ENCODE measurements at regions not wholly inside any gene's neighbourhood (a gene's known extent, or its start where the extent isn't known, plus 50 kb on each side); places are given as distances from the start of the nearest gene placed in this dataset.

DNA sequence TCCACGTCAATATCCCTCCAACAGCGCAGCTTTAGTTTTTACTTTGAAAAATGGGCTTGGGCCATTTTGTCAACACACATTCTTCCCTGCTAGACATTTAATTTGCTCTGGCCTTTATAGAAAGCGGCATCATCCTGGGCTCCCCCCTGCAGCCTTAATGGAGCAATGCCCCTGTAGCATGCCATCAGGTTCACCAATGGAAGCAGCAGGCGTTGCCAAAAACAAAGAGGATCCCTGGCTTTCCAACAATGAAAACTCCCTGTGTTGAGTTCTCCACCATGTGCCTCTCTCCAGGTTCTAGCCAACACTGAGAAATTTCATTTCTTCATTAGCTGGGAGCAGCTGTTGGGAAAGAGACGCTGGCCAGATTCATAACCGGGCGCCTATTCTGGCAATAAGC is 139.5 kb downstream of the ZNF622 start:
- TF ChIP-seq, protein P1, sequence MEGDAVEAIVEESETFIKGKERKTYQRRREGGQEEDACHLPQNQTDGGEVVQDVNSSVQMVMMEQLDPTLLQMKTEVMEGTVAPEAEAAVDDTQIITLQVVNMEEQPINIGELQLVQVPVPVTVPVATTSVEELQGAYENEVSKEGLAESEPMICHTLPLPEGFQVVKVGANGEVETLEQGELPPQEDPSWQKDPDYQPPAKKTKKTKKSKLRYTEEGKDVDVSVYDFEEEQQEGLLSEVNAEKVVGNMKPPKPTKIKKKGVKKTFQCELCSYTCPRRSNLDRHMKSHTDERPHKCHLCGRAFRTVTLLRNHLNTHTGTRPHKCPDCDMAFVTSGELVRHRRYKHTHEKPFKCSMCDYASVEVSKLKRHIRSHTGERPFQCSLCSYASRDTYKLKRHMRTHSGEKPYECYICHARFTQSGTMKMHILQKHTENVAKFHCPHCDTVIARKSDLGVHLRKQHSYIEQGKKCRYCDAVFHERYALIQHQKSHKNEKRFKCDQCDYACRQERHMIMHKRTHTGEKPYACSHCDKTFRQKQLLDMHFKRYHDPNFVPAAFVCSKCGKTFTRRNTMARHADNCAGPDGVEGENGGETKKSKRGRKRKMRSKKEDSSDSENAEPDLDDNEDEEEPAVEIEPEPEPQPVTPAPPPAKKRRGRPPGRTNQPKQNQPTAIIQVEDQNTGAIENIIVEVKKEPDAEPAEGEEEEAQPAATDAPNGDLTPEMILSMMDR (IDR thresholded peaks at IDR 0.05; ENCODE audit: unreplicated experiment): no peak
- peaks cover 6% of the 10 kb centered on the region for H3K4me1 Mint-ChIP-seq (ENCODE audit: low read depth)
- H3K9me3 Mint-ChIP-seq (ENCODE audit: low read depth): no peaks in the 10 kb centered on the region
- H3K27me3 Mint-ChIP-seq: no peaks in the 10 kb centered on the region
- no peak for DNase-seq (ENCODE audit: low spot score, unreplicated experiment)
- no peaks in the 10 kb centered on the region for H3K36me3 Mint-ChIP-seq (ENCODE audit: insufficient read depth)
- H3K4me3 Mint-ChIP-seq (ENCODE audit: low read depth): no peak overlapping the region
- no peak overlapping the region for H3K27ac Mint-ChIP-seq

GRCh38 chr5:16321284-16321683 is 141.7 kb upstream of the MARCHF11 start:
- DNase-seq (ENCODE audit: low spot score, unreplicated experiment): no peak
- Mint-ChIP-seq H3K4me1 (ENCODE audit: low read depth) (peaks cover 2% of the 10 kb centered on the region), H3K4me3 (ENCODE audit: low read depth) (no peak overlapping the region), H3K27me3 (no peaks in the 10 kb centered on the region), H3K36me3 (ENCODE audit: insufficient read depth) (no peaks in the 10 kb centered on the region), H3K27ac (no peak overlapping the region), H3K9me3 (ENCODE audit: low read depth) (no peaks in the 10 kb centered on the region)
- TF ChIP-seq, protein P1 (IDR thresholded peaks at IDR 0.05; ENCODE audit: unreplicated experiment): no peak

GRCh38 chr5:16315501-16315900 is 135.9 kb upstream of the MARCHF11 start:
- TF ChIP-seq, protein P1 (IDR thresholded peaks at IDR 0.05; ENCODE audit: unreplicated experiment): no peak
- DNase-seq (ENCODE audit: low spot score, unreplicated experiment): no peak
- Mint-ChIP-seq H3K27ac (no peak overlapping the region), H3K36me3 (ENCODE audit: insufficient read depth) (no peaks in the 10 kb centered on the region), H3K4me1 (ENCODE audit: low read depth) (no peaks in the 10 kb centered on the region), H3K4me3 (ENCODE audit: low read depth) (no peak overlapping the region), H3K27me3 (no peaks in the 10 kb centered on the region), H3K9me3 (ENCODE audit: low read depth) (no peaks in the 10 kb centered on the region)

DNA sequence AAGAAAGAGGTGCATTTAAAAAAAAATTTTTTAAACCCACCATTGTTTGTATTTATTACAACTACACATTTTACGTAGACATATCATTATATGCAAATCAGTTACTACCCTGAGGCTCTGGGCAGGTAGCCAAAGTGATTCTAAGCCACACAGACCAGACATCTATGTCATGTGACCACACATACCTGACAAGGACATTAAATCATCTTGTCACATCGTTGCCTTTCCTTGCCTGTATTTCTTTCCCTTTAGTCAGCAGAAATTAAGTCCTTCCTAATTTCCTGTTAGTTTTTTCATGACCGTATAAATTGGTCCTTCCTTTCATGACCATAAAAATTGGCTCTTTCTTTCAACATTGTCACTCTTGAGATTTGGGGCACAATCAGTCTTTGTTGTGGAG is 134.2 kb upstream of the MARCHF11 start:
- TF ChIP-seq, protein P1 (IDR thresholded peaks at IDR 0.05; ENCODE audit: unreplicated experiment): no peak
- Mint-ChIP-seq H3K9me3 (ENCODE audit: low read depth) (no peaks in the 10 kb centered on the region), H3K4me1 (ENCODE audit: low read depth) (no peaks in the 10 kb centered on the region), H3K27ac (no peak overlapping the region), H3K4me3 (ENCODE audit: low read depth) (no peak overlapping the region), H3K27me3 (no peaks in the 10 kb centered on the region), H3K36me3 (ENCODE audit: insufficient read depth) (no peaks in the 10 kb centered on the region)
- no peak for DNase-seq (ENCODE audit: low spot score, unreplicated experiment)

DNA sequence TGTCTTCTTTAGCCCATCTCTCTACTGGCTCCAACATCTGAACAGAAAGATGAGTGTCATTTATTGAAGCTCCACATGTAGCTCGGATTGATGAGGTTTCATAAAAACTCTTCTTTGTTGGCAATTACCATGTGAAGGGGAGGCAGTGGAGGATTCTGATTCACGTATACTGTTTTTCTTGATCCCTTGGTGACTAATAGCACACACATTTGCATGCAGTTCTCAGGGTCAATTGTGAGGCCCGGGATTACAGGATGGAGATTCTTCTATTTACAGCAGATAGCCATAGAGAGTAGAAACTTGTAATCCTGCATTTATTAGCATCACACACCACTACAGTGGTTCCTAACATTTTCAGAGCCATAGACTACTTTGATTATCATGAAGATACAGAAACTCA is 133.2 kb upstream of the MARCHF11 start:
- no peak overlapping the region for H3K4me3 Mint-ChIP-seq (ENCODE audit: low read depth)
- H3K4me1 Mint-ChIP-seq (ENCODE audit: low read depth): no peaks in the 10 kb centered on the region
- TF ChIP-seq, protein P1 (IDR thresholded peaks at IDR 0.05; ENCODE audit: unreplicated experiment): no peak
- H3K27me3 Mint-ChIP-seq: no peaks in the 10 kb centered on the region
- no peak for DNase-seq (ENCODE audit: low spot score, unreplicated experiment)
- no peaks in the 10 kb centered on the region for H3K36me3 Mint-ChIP-seq (ENCODE audit: insufficient read depth)
- H3K9me3 Mint-ChIP-seq (ENCODE audit: low read depth): no peaks in the 10 kb centered on the region
- no peak overlapping the region for H3K27ac Mint-ChIP-seq

Measured in progenitor cell of endocrine pancreas (in vitro differentiated cells).